CD14-positive monocyte (primary cell): ENCODE measurements at regions not wholly inside any gene's neighbourhood (a gene's known extent, or its start where the extent isn't known, plus 50 kb on each side); places are given as distances from the start of the nearest gene placed in this dataset.

ENCODE experiments used
- DNase-seq, 3 donors: peaks; one replicate each; pipeline ENCODE4 v3.0.0-alpha.2; 2011 to 2022
- H2AFZ ChIP-seq: 2 replicates; pipeline ENCODE4 v1.6.0; 2012; ENCODE audit warnings: mild to moderate bottlenecking, low read depth, low read length, inconsistent platforms; ENCODE audit not compliant: insufficient read depth, poor library complexity, severe bottlenecking
- H3K27ac ChIP-seq, 2 donors: 1 replicate in 1 of 2; 2 replicates in 1 of 2; pipeline ENCODE4 v1.5.1; 2012 to 2013; ENCODE audit warnings: low read length in 2 of 2, control low read depth in 1 of 2, inconsistent platforms in 1 of 2, low read depth in 1 of 2, mild to moderate bottlenecking in 1 of 2
- H3K27me3 ChIP-seq, 2 donors: one replicate each; pipeline versions ENCODE4 v1.6.0 to v1.6.1; 2011 to 2013; ENCODE audit warnings: low read length in 2 of 2; ENCODE audit not compliant: control insufficient read depth in 2 of 2, insufficient read depth in 2 of 2
- H3K36me3 ChIP-seq, 2 donors: replicated peaks in 1 of 2; 1 replicate in 1 of 2; 2 replicates in 1 of 2; pipeline versions ENCODE4 v1.5.1 to v1.6.1; 2012 to 2013; ENCODE audit warnings: low read length in 2 of 2, control low read depth in 1 of 2, inconsistent platforms in 1 of 2, mild to moderate bottlenecking in 1 of 2; ENCODE audit not compliant: insufficient read depth in 2 of 2, control insufficient read depth in 1 of 2
- H3K4me1 ChIP-seq, 2 donors: 1 replicate in 1 of 2; 2 replicates in 1 of 2; pipeline versions ENCODE4 v1.5.1 to v1.6.1; 2012 to 2013; ENCODE audit warnings: low read length in 2 of 2, control low read depth in 1 of 2, inconsistent platforms in 1 of 2, mild to moderate bottlenecking in 1 of 2, moderate library complexity in 1 of 2; ENCODE audit not compliant: insufficient read depth in 2 of 2, control insufficient read depth in 1 of 2
- H3K4me2 ChIP-seq: replicated peaks from 2 replicates; pipeline ENCODE3; 2012; ENCODE audit warnings: low read length, moderate library complexity, mild to moderate bottlenecking; ENCODE audit not compliant: poor library complexity, severe bottlenecking; ENCODE audit errors: extremely low read depth
- H3K4me3 ChIP-seq, 3 experiments: fragments of 200-600 bp in 1 of 3; sonication (generic) in 1 of 3; replicated peaks in 1 of 3; 1 replicate in 2 of 3; 2 replicates in 1 of 3; pipeline ENCODE4 v1.5.1; 2011 to 2013; ENCODE audit warnings: low read length in 3 of 3, mild to moderate bottlenecking in 3 of 3, control low read depth in 2 of 3, low read depth in 2 of 3, inconsistent platforms in 1 of 3, moderate library complexity in 1 of 3
- H3K79me2 ChIP-seq: 2 replicates; pipeline ENCODE4 v1.6.0; 2012; ENCODE audit warnings: mild to moderate bottlenecking, control low read depth, inconsistent platforms, low read length, moderate library complexity; ENCODE audit not compliant: insufficient read depth
- H3K9ac ChIP-seq: 2 replicates; pipeline ENCODE4 v1.6.0; 2017; ENCODE audit warnings: low read length, mild to moderate bottlenecking; ENCODE audit not compliant: insufficient read depth, poor library complexity, severe bottlenecking
- H3K9me3 ChIP-seq, 2 donors: replicated peaks in 1 of 2; 1 replicate in 1 of 2; 2 replicates in 1 of 2; pipeline versions ENCODE4 v1.5.1 to v1.6.1; 2012 to 2013; ENCODE audit warnings: low read length in 2 of 2, control low read depth in 1 of 2; ENCODE audit not compliant: control insufficient read depth in 1 of 2, insufficient read depth in 1 of 2
- H4K20me1 ChIP-seq: 2 replicates; pipeline ENCODE4 v1.6.0; 2012; ENCODE audit warnings: mild to moderate bottlenecking, low read length, control low read depth, moderate library complexity; ENCODE audit not compliant: insufficient read depth
- H3K27ac Mint-ChIP-seq, 7 donors: one replicate each; pipeline ENCODE4 v1.8.0; 2020; ENCODE audit warnings: mild to moderate bottlenecking in 7 of 7, mixed read lengths in 7 of 7, moderate library complexity in 6 of 7, inconsistent platforms in 2 of 7
- H3K27me3 Mint-ChIP-seq, 3 donors: one replicate each; pipeline ENCODE4 v1.8.0; 2021 to 2022; ENCODE audit warnings: low read depth in 3 of 3, mild to moderate bottlenecking in 3 of 3, mixed read lengths in 3 of 3, moderate library complexity in 3 of 3, inconsistent platforms in 1 of 3
- H3K36me3 Mint-ChIP-seq, 2 donors: one replicate each; pipeline ENCODE4 v1.8.0; 2020; ENCODE audit warnings: mixed read lengths in 2 of 2, inconsistent platforms in 1 of 2, mild to moderate bottlenecking in 1 of 2
- H3K4me1 Mint-ChIP-seq: one replicate; pipeline ENCODE4 v1.8.0; 2020; ENCODE audit warnings: mild to moderate bottlenecking, mixed read lengths
- H3K4me3 Mint-ChIP-seq, 2 donors: one replicate each; pipeline ENCODE4 v1.8.0; 2020; ENCODE audit warnings: mild to moderate bottlenecking in 2 of 2, mixed read lengths in 2 of 2, moderate library complexity in 1 of 2
- H3K9me3 Mint-ChIP-seq, 7 donors: one replicate each; pipeline ENCODE4 v1.8.0; 2020 to 2022; ENCODE audit warnings: mixed read lengths in 7 of 7, mild to moderate bottlenecking in 6 of 7, moderate library complexity in 6 of 7, inconsistent platforms in 2 of 7
- CTCF ChIP-seq: fragments of 200-600 bp; IDR thresholded peaks from one replicate; pipeline ENCODE4 v1.8.0; 2022; ENCODE audit warnings: antibody characterized with exemption, mild to moderate bottlenecking
- WGBS: methylation state at CpG from one replicate; pipeline ENCODE4 v1.1.5; 2013; ENCODE audit warnings: missing lambda C conversion rate; ENCODE audit not compliant: insufficient coverage; 5-methylcytosine and 5-hydroxymethylcytosine counted together
- intact Hi-C, 2 donors: fragments of 100-400 bp; cut with micrococcal nuclease; formaldehyde crosslinking; loops; one replicate each; pipeline versions ENCODE4 v1.15.0 to v1.15.1; 2023

DNA sequence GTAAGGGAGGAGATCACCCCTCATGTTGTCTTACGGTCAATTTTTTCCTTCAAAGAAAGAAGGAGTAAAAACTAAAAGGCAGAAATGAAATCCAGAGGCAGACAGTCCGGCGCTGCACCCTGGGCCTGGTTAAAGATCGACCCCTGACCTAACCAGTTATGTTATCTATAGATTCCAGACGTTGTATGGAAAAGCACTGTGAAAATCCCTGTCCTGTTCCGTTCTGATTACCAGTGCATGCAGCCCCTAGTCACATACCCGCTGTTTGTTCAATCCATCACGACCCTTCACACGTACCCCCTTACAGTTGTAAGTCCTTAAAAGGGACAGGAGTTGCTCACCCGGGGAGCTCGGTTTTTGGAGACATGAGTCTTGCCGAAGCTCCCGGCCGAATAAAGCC, 105.6 kb upstream of the JADE1 start:
- no peak overlapping the region for H3K27ac Mint-ChIP-seq
- Histone ChIP-seq H4K20me1 (no peaks in the 10 kb centered on the region), H3K9ac (no peak overlapping the region), H3K4me1 (no peaks in the 10 kb centered on the region), H3K79me2 (no peaks in the 10 kb centered on the region), H2AFZ (no peak overlapping the region), H3K9me3 (peaks cover 0 to 5% of the 10 kb centered on the region in 2 donors), H3K4me2 (no peak overlapping the region), H3K27ac (no peak overlapping the region), H3K36me3 (no peaks in the 10 kb centered on the region), H3K27me3 (no peaks in the 10 kb centered on the region), H3K4me3 (no peak overlapping the region)
- WGBS = 98% methylated on average over 8 of the region's 14 CpGs
- no peaks in the 10 kb centered on the region for H3K4me1 Mint-ChIP-seq
- H3K9me3 Mint-ChIP-seq = peaks cover 0 to 20% (median 5%) of the 10 kb centered on the region in 7 donors
- H3K36me3 Mint-ChIP-seq = no peaks in the 10 kb centered on the region
- peak overlapping the region in 1 of 2 donors; percentile 18 for H3K4me3 Mint-ChIP-seq
- intact Hi-C loops = no loop called here
- no peak for TF ChIP-seq CTCF
- DNase-seq = no peak
- peaks cover 0 to 1% (median 0%) of the 10 kb centered on the region in 3 donors for H3K27me3 Mint-ChIP-seq

GRCh38 chr4:128700659-128701350, 108.7 kb upstream of the JADE1 start:
- H3K9me3 Mint-ChIP-seq = peaks cover 0 to 12% (median 1%) of the 10 kb centered on the region in 7 donors
- Histone ChIP-seq H3K4me1 (no peaks in the 10 kb centered on the region), H3K4me3 (no peak overlapping the region), H3K4me2 (no peak overlapping the region), H2AFZ (no peak overlapping the region), H3K27ac (no peak overlapping the region), H3K79me2 (no peaks in the 10 kb centered on the region), H3K27me3 (no peaks in the 10 kb centered on the region), H3K9me3 (peaks cover 0 to 5% of the 10 kb centered on the region in 2 donors), H3K9ac (no peak overlapping the region), H4K20me1 (no peaks in the 10 kb centered on the region), H3K36me3 (no peaks in the 10 kb centered on the region)
- TF ChIP-seq CTCF = no peak
- WGBS = no CpG with 5 or more reads among the region's 1 CpG
- peaks cover 0 to 1% (median 0%) of the 10 kb centered on the region in 3 donors for H3K27me3 Mint-ChIP-seq
- no peak for DNase-seq
- no peak overlapping the region for H3K4me3 Mint-ChIP-seq
- no peak overlapping the region for H3K27ac Mint-ChIP-seq
- no peaks in the 10 kb centered on the region for H3K36me3 Mint-ChIP-seq
- intact Hi-C loops = no loop called here
- no peaks in the 10 kb centered on the region for H3K4me1 Mint-ChIP-seq
